Adrenal gland (tissue), 9 donors: ENCODE measurements at regions not wholly inside any gene's neighbourhood (a gene's known extent, or its start where the extent isn't known, plus 50 kb on each side); places are given as distances from the start of the nearest gene placed in this dataset.

Experiments used
- DNase-seq, 7 donors: peaks; one replicate each; pipeline ENCODE4 v3.0.0-alpha.2; 2019 to 2020
- H3K27ac ChIP-seq, 5 donors: fragments of 200-600 bp; sonication (generic) in 4 of 5; 1 replicate in 3 of 5; 2 replicates in 2 of 5; pipeline versions ENCODE4 v1.5.1 to v1.8.0; 2016 to 2020; ENCODE audit warnings: mild to moderate bottlenecking in 1 of 5
- H3K27me3 ChIP-seq: fragments of 200-600 bp; 2 replicates; pipeline ENCODE4 v1.8.0; 2021
- H3K36me3 ChIP-seq, 2 donors: fragments of 200-600 bp; replicated peaks in 1 of 2; 1 replicate in 1 of 2; 2 replicates in 1 of 2; pipeline versions ENCODE4 v1.5.1 to v1.8.0; 2018 to 2022
- H3K4me1 ChIP-seq, 2 donors: fragments of 200-600 bp; replicated peaks in 1 of 2; 1 replicate in 1 of 2; 2 replicates in 1 of 2; pipeline versions ENCODE4 v1.5.1 to v1.8.0; 2018 to 2021
- H3K4me3 ChIP-seq, 4 donors: fragments of 200-600 bp; sonication (generic) in 3 of 4; one replicate each; pipeline ENCODE4 v1.5.1; 2016 to 2018
- H3K9me3 ChIP-seq, 3 donors: fragments of 200-600 bp; sonication (generic) in 1 of 3; replicated peaks in 1 of 3; 1 replicate in 2 of 3; 2 replicates in 1 of 3; pipeline versions ENCODE4 v1.5.1 to v1.8.0; 2016 to 2021
- POLR2A ChIP-seq, 2 donors: fragments of 450-650 bp; IDR thresholded peaks; one replicate each; pipeline ENCODE4 v1.6.1; 2017; ENCODE audit warnings: antibody characterized with exemption in 2 of 2, mild to moderate bottlenecking in 2 of 2, moderate library complexity in 1 of 2
- whole genome bisulfite sequencing, 4 donors: extraction: QIAGEN DNeasy Blood & Tissue Kit in 2 of 4; methylation state at CpG; one replicate each; pipeline versions ENCODE4 v1.1.5 to v1.1.7; 2013 to 2017; 5-methylcytosine and 5-hydroxymethylcytosine counted together
- intact Hi-C, 2 donors: fragments of 100-400 bp; cut with DNase I; formaldehyde crosslinking; loops; one replicate each; pipeline versions ENCODE4 v1.14.1 to v1.15.0; 2022 to 2023
- TF ChIP-seq, protein P1 (sequence below), 6 experiments: fragments of 450-650 bp in 4 of 6; fragments of 200-600 bp in 2 of 6; sonication (generic) in 1 of 6; IDR thresholded peaks; 1 replicate in 5 of 6; 2 replicates in 1 of 6; pipeline versions ENCODE4 v1.5.1 to v1.8.0; 2016 to 2021; ENCODE audit warnings: antibody characterized with exemption in 6 of 6, mild to moderate bottlenecking in 2 of 6, moderate library complexity in 1 of 6
- donor health status: healthy with polysubstance abuse.
- donor health status: Bipolar disorder and iron deficiency.
- donor health status: DM: yes; HTN: yes; CAD: no.
- donor health status: DM: no; HTN: no; CAD: no.
- donor health status: DM: no; HTN: no; CAD: no.

DNA sequence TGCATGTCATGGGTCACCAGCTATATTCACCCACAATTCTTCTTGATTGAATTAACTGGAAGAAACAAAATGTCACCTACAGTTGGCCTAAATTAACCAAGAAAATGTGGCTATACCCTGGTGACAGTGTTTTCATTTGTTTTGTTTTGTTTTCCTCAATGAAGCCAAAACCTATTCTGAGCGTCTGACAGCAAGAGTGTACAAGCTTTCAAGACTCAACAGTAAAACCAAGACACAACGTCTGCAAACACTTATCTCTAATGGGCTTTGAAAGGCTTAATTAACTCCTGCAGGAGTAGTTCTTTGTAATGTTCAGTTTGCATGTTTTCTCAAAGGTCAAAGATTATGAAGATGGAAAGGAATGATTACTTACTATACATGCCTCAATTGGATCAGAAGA lies 827.6 kb upstream of the KLHL29 start:
- Histone ChIP-seq H3K9me3 (no peaks in the 10 kb centered on the region), H3K27me3 (no peaks in the 10 kb centered on the region), H3K27ac (no peak overlapping the region), H3K36me3 (no peaks in the 10 kb centered on the region), H3K4me1 (no peaks in the 10 kb centered on the region), H3K4me3 (no peak overlapping the region)
- TF ChIP-seq, protein P1, sequence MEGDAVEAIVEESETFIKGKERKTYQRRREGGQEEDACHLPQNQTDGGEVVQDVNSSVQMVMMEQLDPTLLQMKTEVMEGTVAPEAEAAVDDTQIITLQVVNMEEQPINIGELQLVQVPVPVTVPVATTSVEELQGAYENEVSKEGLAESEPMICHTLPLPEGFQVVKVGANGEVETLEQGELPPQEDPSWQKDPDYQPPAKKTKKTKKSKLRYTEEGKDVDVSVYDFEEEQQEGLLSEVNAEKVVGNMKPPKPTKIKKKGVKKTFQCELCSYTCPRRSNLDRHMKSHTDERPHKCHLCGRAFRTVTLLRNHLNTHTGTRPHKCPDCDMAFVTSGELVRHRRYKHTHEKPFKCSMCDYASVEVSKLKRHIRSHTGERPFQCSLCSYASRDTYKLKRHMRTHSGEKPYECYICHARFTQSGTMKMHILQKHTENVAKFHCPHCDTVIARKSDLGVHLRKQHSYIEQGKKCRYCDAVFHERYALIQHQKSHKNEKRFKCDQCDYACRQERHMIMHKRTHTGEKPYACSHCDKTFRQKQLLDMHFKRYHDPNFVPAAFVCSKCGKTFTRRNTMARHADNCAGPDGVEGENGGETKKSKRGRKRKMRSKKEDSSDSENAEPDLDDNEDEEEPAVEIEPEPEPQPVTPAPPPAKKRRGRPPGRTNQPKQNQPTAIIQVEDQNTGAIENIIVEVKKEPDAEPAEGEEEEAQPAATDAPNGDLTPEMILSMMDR (IDR thresholded peaks at IDR 0.05), result no peak
- TF ChIP-seq POLR2A (IDR thresholded peaks at IDR 0.05), result no peak
- DNase-seq, result no peak
- WGBS, 4 donors, result 39 to 54% (median 49%) methylated on average over 2 of the region's 2 CpGs
- intact Hi-C loops, result no loop called here

DNA sequence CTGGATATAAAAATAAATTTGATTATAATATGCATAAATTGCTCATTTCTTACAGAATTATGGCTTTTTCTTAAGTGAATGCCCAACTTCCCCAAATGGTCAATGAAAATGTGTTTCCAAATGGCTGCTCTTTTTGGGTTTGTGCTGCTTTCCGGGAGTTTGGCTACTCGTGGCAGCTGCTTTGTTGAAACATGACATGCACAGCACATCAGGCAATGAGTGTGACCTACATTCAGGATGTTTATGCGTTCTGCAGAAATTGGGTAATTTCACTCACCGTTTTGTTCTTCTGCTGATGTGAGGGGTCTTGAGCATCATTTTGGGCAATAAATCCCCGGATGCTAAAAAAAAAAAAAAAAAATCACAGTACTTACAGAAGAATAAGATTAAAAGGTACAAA lies 825.0 kb upstream of the KLHL29 start:
- H3K4me3 ChIP-seq, result no peak overlapping the region
- no peaks in the 10 kb centered on the region for H3K27me3 ChIP-seq
- H3K36me3 ChIP-seq, result no peaks in the 10 kb centered on the region
- H3K4me1 ChIP-seq, result no peaks in the 10 kb centered on the region
- 54 to 74% (median 66%) methylated on average over 5 of the region's 5 CpGs for WGBS, 4 donors
- no peak overlapping the region for H3K27ac ChIP-seq
- H3K9me3 ChIP-seq, result no peaks in the 10 kb centered on the region
- intact Hi-C loops, result no loop called here
- no peak for TF ChIP-seq POLR2A (IDR thresholded peaks at IDR 0.05)
- TF ChIP-seq, protein P1 (IDR thresholded peaks at IDR 0.05), result no peak
- DNase-seq, result no peak

DNA sequence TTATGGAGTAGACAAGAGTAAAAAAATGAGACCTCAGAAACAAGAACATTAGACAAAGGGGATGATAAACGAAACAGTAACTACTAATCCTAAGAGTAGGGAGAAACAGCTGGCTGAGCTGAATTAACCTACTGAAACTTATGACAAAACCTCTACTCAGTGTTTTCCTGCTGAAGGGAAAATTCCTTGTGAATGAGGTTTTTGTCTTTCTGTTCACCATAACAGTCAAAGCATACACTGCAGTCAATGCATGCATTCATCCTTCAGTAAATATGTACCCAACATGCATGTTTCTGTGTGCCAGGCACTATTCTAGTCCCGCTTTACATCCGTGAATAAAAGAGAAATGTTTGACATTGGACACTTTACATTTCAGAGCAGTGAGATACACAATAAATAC lies 805.6 kb upstream of the KLHL29 start:
- Histone ChIP-seq H3K4me1 (no peaks in the 10 kb centered on the region), H3K27ac (no peak overlapping the region), H3K4me3 (no peak overlapping the region), H3K36me3 (no peaks in the 10 kb centered on the region), H3K9me3 (peaks cover 0 to 6% (median 0%) of the 10 kb centered on the region in 3 donors), H3K27me3 (no peaks in the 10 kb centered on the region)
- intact Hi-C loops, result no loop called here
- 62 to 78% (median 67%) methylated on average over 3 of the region's 3 CpGs for WGBS, 4 donors
- TF ChIP-seq, protein P1 (IDR thresholded peaks at IDR 0.05), result no peak
- TF ChIP-seq POLR2A (IDR thresholded peaks at IDR 0.05), result no peak
- DNase-seq, result no peak

DNA sequence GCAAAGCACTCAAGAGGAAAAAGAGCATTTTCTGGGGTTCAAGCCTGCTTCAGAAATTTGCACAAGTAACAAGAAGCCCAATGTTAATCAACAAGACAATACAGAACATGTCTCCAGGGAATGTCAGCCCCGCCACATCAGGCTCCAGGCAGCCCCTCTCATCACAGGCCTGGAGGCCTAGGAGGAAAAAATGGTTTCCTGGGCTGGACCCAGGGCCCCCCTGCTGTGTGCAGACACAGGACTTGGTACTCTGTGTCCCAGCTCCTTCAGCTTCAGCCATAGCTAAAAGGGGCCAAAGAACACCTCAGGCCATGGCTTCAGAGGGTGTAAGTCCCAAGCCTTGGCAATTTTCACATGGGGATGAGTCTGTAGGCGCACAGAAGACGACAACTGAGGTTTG lies 802.9 kb upstream of the KLHL29 start:
- Histone ChIP-seq H3K27me3 (no peaks in the 10 kb centered on the region), H3K4me3 (no peak overlapping the region), H3K9me3 (peaks cover 0 to 6% (median 0%) of the 10 kb centered on the region in 3 donors), H3K36me3 (no peaks in the 10 kb centered on the region), H3K27ac (no peak overlapping the region), H3K4me1 (no peaks in the 10 kb centered on the region)
- WGBS, 4 donors, result 71 to 78% (median 75%) methylated on average over 3 of the region's 3 CpGs
- no peak for DNase-seq
- no peak for TF ChIP-seq POLR2A (IDR thresholded peaks at IDR 0.05)
- TF ChIP-seq, protein P1 (IDR thresholded peaks at IDR 0.05), result no peak
- intact Hi-C loops, result no loop called here
